SK-N-SH (cell line): ENCODE measurements at regions not wholly inside any gene's neighbourhood (a gene's known extent, or its start where the extent isn't known, plus 50 kb on each side); places are given as distances from the start of the nearest gene placed in this dataset.

Experiments
- CTCF ChIA-PET: fragments of 300-600, 350-600 bp; formaldehyde crosslinking; extraction: SDS; loops from one replicate; lab custom pipeline; 2021; lab: Yijun Ruan, JAX
- POLR2A ChIA-PET: fragments of 350-600 bp; sonication (Branson Sonifier 250); formaldehyde crosslinking; extraction: SDS; loops from one replicate; lab custom pipeline; 2020; ENCODE audit warnings: antibody characterized with exemption, inconsistent platforms; lab: Yijun Ruan, JAX
- DNase-seq: peaks from one replicate; pipeline ENCODE4 v3.0.0; 2012
- H2AFZ ChIP-seq: fragments of 200-600 bp; sonication (generic); 2 replicates; pipeline ENCODE4 v1.8.1; 2016; ENCODE audit warnings: antibody characterized with exemption, mild to moderate bottlenecking, low read depth
- H3F3A ChIP-seq: fragments of 200-600 bp; sonication (generic); replicated peaks from 2 replicates; pipeline ENCODE3; 2016; ENCODE audit warnings: antibody characterized with exemption, mild to moderate bottlenecking; ENCODE audit not compliant: insufficient read depth
- H3K27ac ChIP-seq, 2 experiments: fragments of 200-500 bp in 1 of 2; fragments of 200-600 bp in 1 of 2; sonication (Bioruptor generic) in 1 of 2; sonication (generic), shearing (Covaris generic) in 1 of 2; 2 replicates each; pipeline versions ENCODE4 v1.5.1 to v1.6.1; 2014 to 2016; ENCODE audit warnings: low read depth in 2 of 2, inconsistent platforms in 1 of 2, low read length in 1 of 2, mild to moderate bottlenecking in 1 of 2, mixed read lengths in 1 of 2
- H3K27me3 ChIP-seq: fragments of 200-600 bp; sonication (generic), shearing (Covaris generic); 2 replicates; pipeline ENCODE4 v1.6.1; 2016; ENCODE audit warnings: mixed run types; ENCODE audit not compliant: insufficient read depth
- H3K36me3 ChIP-seq, 2 experiments: fragments of 200-500 bp in 1 of 2; fragments of 200-600 bp in 1 of 2; sonication (Bioruptor generic) in 1 of 2; sonication (generic) in 1 of 2; replicated peaks in 1 of 2; 2 replicates each; pipeline versions ENCODE3 to v1.5.1; 2014 to 2016; ENCODE audit warnings: low read length in 1 of 2, mild to moderate bottlenecking in 1 of 2; ENCODE audit not compliant: insufficient read depth in 2 of 2, control insufficient read depth in 1 of 2
- H3K4me1 ChIP-seq, 2 experiments: fragments of 200-500 bp in 1 of 2; fragments of 200-600 bp in 1 of 2; sonication (Bioruptor generic) in 1 of 2; sonication (generic), shearing (Covaris generic) in 1 of 2; 2 replicates each; pipeline versions ENCODE4 v1.5.1 to v1.6.1; 2014 to 2016; ENCODE audit warnings: low read depth in 1 of 2, low read length in 1 of 2, mixed run types in 1 of 2; ENCODE audit not compliant: insufficient read depth in 2 of 2, control insufficient read depth in 1 of 2
- H3K4me2 ChIP-seq: fragments of 200-600 bp; sonication (generic), shearing (Covaris generic); 2 replicates; pipeline ENCODE4 v1.6.1; 2017; ENCODE audit warnings: mixed run types
- H3K4me3 ChIP-seq, 2 experiments: fragments of 200-500 bp in 1 of 2; fragments of 200-600 bp in 1 of 2; sonication (Bioruptor generic) in 1 of 2; sonication (generic), shearing (Covaris generic) in 1 of 2; 2 replicates each; pipeline versions ENCODE4 v1.5.1 to v1.8.1; 2014 to 2016; ENCODE audit warnings: low read depth in 2 of 2, inconsistent platforms in 1 of 2, low read length in 1 of 2, mild to moderate bottlenecking in 1 of 2, mixed read lengths in 1 of 2, moderate library complexity in 1 of 2
- H3K79me2 ChIP-seq: fragments of 200-600 bp; sonication (generic); 2 replicates; pipeline ENCODE4 v1.8.1; 2017; ENCODE audit warnings: mild to moderate bottlenecking; ENCODE audit not compliant: insufficient read depth
- H3K9ac ChIP-seq: fragments of 200-600 bp; sonication (generic); 2 replicates; pipeline ENCODE4 v1.6.1; 2017; ENCODE audit warnings: mixed run types
- H3K9me2 ChIP-seq: fragments of 200-600 bp; sonication (generic); 2 replicates; pipeline ENCODE4 v1.6.1; 2017; ENCODE audit warnings: mixed run types
- H3K9me3 ChIP-seq: fragments of 200-600 bp; sonication (generic); 2 replicates; pipeline ENCODE4 v1.6.1; 2017; ENCODE audit warnings: mixed run types, mild to moderate bottlenecking, moderate library complexity
- H4K20me1 ChIP-seq: fragments of 200-600 bp; sonication (generic); 2 replicates; pipeline ENCODE4 v1.6.1; 2017; ENCODE audit warnings: mild to moderate bottlenecking, mixed run types; ENCODE audit not compliant: insufficient read depth
- EP300 ChIP-seq, 2 experiments: IDR thresholded peaks; 2 replicates each; pipeline versions ENCODE4 v1.4.0 to v1.6.1; 2012; ENCODE audit warnings: borderline replicate concordance in 1 of 2, low read depth in 1 of 2, low read length in 1 of 2
- EZH2phosphoT487 ChIP-seq: fragments of 200-600 bp; sonication (generic); IDR thresholded peaks from 2 replicates; pipeline ENCODE4 v1.6.1; 2017; ENCODE audit warnings: low read depth, mixed run types, mild to moderate bottlenecking, antibody characterized with exemption, moderate library complexity, borderline replicate concordance
- JUND ChIP-seq: IDR thresholded peaks from 2 replicates; pipeline ENCODE4 v1.4.0; 2012
- POLR2AphosphoS5 ChIP-seq: IDR thresholded peaks from 2 replicates; pipeline ENCODE4 v1.6.1; 2012; ENCODE audit warnings: low read depth, low read length
- REST ChIP-seq: IDR thresholded peaks from 2 replicates; pipeline ENCODE4 v1.6.1; 2012; ENCODE audit warnings: mild to moderate bottlenecking, low read depth, low read length, moderate library complexity
- RFX5 ChIP-seq: IDR thresholded peaks from 2 replicates; pipeline ENCODE4 v1.6.1; 2012; ENCODE audit warnings: mild to moderate bottlenecking, improper control_type of control experiment, low read length
- RXRA ChIP-seq: IDR thresholded peaks from 2 replicates; pipeline ENCODE4 v1.4.0; 2012; ENCODE audit warnings: low read depth, mild to moderate bottlenecking, borderline replicate concordance
- SIN3A ChIP-seq: IDR thresholded peaks from 2 replicates; pipeline ENCODE4 v1.6.1; 2012; ENCODE audit warnings: low read depth, mild to moderate bottlenecking, low read length, moderate library complexity, borderline replicate concordance
- WGBS: methylation state at CpG from one replicate; pipeline ENCODE4 v1.1.6; 2017; ENCODE audit warnings: low lambda C conversion rate; 5-methylcytosine and 5-hydroxymethylcytosine counted together

GRCh38 chr5:42888771-42889170, 77.1 kb upstream of the SELENOP start:
- no peak for DNase-seq
- POLR2A ChIA-PET, result no interaction called here
- H3F3A ChIP-seq, result no peaks in the 10 kb centered on the region
- H3K4me2 ChIP-seq, result no peak overlapping the region
- no peaks in the 10 kb centered on the region for H4K20me1 ChIP-seq
- no peaks in the 10 kb centered on the region for H3K4me1 ChIP-seq
- H3K9ac ChIP-seq, result no peak overlapping the region
- TF ChIP-seq EZH2phosphoT487, result no peak
- H3K79me2 ChIP-seq, result no peaks in the 10 kb centered on the region
- H3K27ac ChIP-seq, result no peak overlapping the region
- H2AFZ ChIP-seq, result no peak overlapping the region
- H3K36me3 ChIP-seq, result no peaks in the 10 kb centered on the region
- 2% methylated on average over 7 of the region's 7 CpGs for WGBS
- H3K9me3 ChIP-seq, result no peaks in the 10 kb centered on the region
- peaks cover 17% of the 10 kb centered on the region; the same call in 1 of the 2 replicates for H3K27me3 ChIP-seq
- CTCF ChIA-PET, result interaction anchor here (0.7 to 2.9 kb wide), 8 partner anchors 9 to 1033 kb away, joined by 3 to 12 read pairs (median 5); partner anchors contain the start of gene GHR
- H3K4me3 ChIP-seq, result no peak overlapping the region
- H3K9me2 ChIP-seq, result no peaks in the 10 kb centered on the region

- no peak overlapping the region for H3K9ac ChIP-seq
- no peaks in the 10 kb centered on the region for H3K4me1 ChIP-seq
- H4K20me1 ChIP-seq, result no peaks in the 10 kb centered on the region
- no peak overlapping the region for H2AFZ ChIP-seq
- H3K9me3 ChIP-seq, result no peaks in the 10 kb centered on the region
- H3F3A ChIP-seq, result no peaks in the 10 kb centered on the region
- no peak overlapping the region for H3K4me2 ChIP-seq
- TF ChIP-seq SIN3A (no peak), JUND (no peak)
- H3K36me3 ChIP-seq, result no peaks in the 10 kb centered on the region
- H3K4me3 ChIP-seq, result no peak overlapping the region
- peaks cover 17% of the 10 kb centered on the region; the same call in 1 of the 2 replicates for H3K27me3 ChIP-seq
- no peaks in the 10 kb centered on the region for H3K9me2 ChIP-seq
- 0% methylated on average over 1 of the region's 1 CpG for WGBS
- no peak overlapping the region for H3K27ac ChIP-seq
- POLR2A ChIA-PET, result no interaction called here
- CTCF ChIA-PET, result interaction anchor here (0.9 to 1.4 kb wide), 2 partner anchors 9 to 21 kb away, joined by 3 to 4 read pairs; no protein-coding TSS in a partner anchor
- DNase-seq, result no peak
- H3K79me2 ChIP-seq, result no peaks in the 10 kb centered on the region
Observed at GRCh38 chr5:42887575-42887974, 75.9 kb upstream of the SELENOP start.

GRCh38 chr5:42887097-42887496, 75.4 kb upstream of the SELENOP start:
- Histone ChIP-seq H3K4me2 (no peak overlapping the region), H3F3A (no peaks in the 10 kb centered on the region), H3K9me3 (no peaks in the 10 kb centered on the region), H4K20me1 (no peaks in the 10 kb centered on the region), H2AFZ (no peak overlapping the region), H3K27me3 (peaks cover 17% of the 10 kb centered on the region; the same call in 1 of the 2 replicates), H3K9me2 (no peaks in the 10 kb centered on the region), H3K9ac (no peak overlapping the region), H3K79me2 (no peaks in the 10 kb centered on the region), H3K4me1 (no peaks in the 10 kb centered on the region), H3K4me3 (no peak overlapping the region), H3K36me3 (no peaks in the 10 kb centered on the region), H3K27ac (no peak overlapping the region)
- CTCF ChIA-PET, result interaction anchor here (0.8 to 1.4 kb wide), 2 partner anchors 20 to 22 kb away, joined by 3 to 4 read pairs; no protein-coding TSS in a partner anchor
- POLR2A ChIA-PET, result no interaction called here
- TF ChIP-seq POLR2AphosphoS5 (no peak), REST (no peak), RFX5 (no peak), RXRA (no peak), EP300 (IDR thresholded peaks at IDR 0.05; ENCODE audit: borderline replicate concordance in 1 of 2, low read depth in 1 of 2, low read length in 1 of 2) (no peak)
- no peak for DNase-seq
- 0% methylated on average over 5 of the region's 6 CpGs for WGBS
